AG09319 (cell line): ENCODE measurements at regions not wholly inside any gene's neighbourhood (a gene's known extent, or its start where the extent isn't known, plus 50 kb on each side); places are given as distances from the start of the nearest gene placed in this dataset.
"Not testable (repeated sequence)": the region's sequence is repeated elsewhere in the genome, so short reads cannot be mapped to it uniquely, and the experiment has no call there.

Source experiments
- DNase-seq: peaks from one replicate; pipeline ENCODE4 v3.0.0-alpha.2; 2010; ENCODE audit warnings: low read depth; ENCODE audit errors: extremely low read depth
- TF ChIP-seq, protein P1 (sequence below): IDR thresholded peaks from 2 replicates; pipeline ENCODE4 v1.5.1; 2011; ENCODE audit warnings: low read depth, mild to moderate bottlenecking, inconsistent platforms, low read length, moderate library complexity

GRCh38 chr1:232713785-232714184 is 83.9 kb upstream of the SIPA1L2 start:
- TF ChIP-seq, protein P1, sequence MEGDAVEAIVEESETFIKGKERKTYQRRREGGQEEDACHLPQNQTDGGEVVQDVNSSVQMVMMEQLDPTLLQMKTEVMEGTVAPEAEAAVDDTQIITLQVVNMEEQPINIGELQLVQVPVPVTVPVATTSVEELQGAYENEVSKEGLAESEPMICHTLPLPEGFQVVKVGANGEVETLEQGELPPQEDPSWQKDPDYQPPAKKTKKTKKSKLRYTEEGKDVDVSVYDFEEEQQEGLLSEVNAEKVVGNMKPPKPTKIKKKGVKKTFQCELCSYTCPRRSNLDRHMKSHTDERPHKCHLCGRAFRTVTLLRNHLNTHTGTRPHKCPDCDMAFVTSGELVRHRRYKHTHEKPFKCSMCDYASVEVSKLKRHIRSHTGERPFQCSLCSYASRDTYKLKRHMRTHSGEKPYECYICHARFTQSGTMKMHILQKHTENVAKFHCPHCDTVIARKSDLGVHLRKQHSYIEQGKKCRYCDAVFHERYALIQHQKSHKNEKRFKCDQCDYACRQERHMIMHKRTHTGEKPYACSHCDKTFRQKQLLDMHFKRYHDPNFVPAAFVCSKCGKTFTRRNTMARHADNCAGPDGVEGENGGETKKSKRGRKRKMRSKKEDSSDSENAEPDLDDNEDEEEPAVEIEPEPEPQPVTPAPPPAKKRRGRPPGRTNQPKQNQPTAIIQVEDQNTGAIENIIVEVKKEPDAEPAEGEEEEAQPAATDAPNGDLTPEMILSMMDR = no peak
- no peak for DNase-seq

DNA sequence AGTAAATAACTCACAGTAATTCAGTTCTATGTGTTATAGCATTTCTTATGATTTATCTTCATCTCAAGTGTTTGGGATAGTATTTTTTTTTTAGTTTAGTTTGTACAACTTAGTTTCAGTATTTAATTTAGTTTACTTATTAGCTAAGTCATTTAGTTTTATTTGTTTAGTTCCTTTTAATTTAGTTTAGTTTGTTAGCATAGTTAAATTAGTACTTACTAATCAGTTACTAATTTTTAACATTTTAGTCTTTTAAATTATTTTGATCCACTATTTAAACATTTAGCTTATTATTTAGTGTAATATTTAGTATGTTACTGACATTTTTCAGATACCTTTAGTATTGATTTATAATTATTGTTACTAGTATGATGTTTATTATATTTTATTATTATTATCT is 85.2 kb upstream of the SIPA1L2 start:
- no peak for DNase-seq
- TF ChIP-seq, protein P1 = no peak

GRCh38 chr1:232717911-232718310 is 87.3 kb upstream of the MAP10 start:
- DNase-seq = not testable (repeated sequence)

DNA sequence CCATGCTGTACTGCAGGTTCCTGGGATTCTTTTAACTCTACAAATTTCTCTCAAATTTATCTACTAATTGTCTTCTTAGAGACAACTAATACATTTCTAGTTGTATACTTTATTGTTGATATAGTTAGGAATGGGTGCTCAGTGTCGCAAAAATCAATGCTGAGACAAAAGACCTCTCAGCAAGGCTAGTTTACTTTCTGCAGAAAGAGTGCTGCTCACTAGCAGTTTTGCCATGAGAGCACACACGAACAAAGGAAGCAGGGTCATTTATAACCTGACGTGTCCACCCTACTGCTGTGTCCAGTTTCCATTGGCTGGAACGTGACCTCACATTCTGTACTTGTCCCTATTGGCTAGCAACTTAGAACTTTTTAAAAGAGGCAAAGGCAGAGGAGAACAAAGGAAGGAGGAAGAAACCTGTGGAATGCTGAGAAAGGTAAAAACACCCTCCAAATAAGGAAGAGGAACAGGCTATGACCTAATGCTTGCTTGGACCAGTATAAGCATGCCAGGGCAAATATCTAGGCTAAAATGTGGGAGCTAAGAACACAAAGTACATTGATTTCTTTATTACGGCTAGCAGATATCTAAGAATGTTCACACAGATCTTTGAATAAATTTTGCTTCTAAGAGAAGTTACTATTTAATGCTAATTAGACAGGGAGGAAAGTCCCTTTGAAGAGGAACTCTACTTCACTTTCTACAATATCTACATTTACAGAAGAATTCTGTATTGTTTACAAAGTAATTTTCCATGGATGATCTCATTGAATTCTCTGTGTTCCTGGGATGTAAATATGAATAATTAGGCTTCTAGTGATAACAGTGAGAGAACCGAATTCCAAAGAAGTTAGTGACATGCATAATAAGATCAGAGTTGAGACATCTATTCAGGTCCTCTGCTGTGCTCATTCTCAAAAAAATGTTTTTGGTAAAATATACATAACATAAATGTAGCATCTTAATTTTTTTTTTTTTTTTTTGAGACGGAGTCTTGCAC is 86.0 kb upstream of the MAP10 start:
- TF ChIP-seq, protein P1 = no peak
- no peak for DNase-seq

GRCh38 chr1:232722626-232723025 is 82.6 kb upstream of the MAP10 start:
- DNase-seq = no peak

GRCh38 chr1:232725305-232726047 is 79.7 kb upstream of the MAP10 start:
- TF ChIP-seq, protein P1 = no peak
- DNase-seq = no peak

More at GRCh38 chr1:232722626-232723025, 82.6 kb upstream of the MAP10 start:
- TF ChIP-seq, protein P1 = no peak

DNA sequence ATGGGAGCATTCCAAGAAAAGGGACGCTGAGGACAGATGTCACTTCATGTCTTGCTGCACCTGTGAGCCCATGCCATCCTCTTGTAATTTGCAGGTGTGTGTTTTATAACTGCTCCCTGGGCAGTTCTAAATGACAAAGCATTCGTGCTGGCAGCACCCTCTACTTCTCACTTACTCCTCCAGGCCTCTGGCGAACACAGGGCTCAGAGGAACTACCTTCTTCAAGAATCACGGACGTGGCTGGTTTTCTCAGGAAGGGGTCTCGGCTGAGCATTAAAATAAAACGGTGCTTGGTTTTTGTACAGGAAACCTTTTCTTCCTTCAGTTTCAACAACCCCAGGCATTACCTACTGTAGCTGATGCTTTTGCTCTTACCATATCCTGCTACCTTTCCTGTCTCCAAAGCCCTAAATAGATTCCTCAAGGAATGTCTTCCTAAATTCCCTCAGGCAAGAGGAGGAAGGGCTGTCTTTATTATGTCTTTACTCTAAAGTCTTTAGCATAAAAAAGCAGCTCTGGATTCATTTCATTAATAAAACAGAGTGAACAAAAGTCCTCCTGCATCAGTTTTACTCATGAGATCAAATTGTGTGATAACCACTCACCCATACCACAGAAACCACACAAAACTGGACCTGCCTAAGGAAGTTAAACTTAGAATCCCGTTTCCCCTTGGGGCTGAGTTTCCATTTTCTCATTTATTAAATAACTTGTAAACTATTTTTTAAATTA is 79.0 kb upstream of the MAP10 start:
- DNase-seq = no peak
- TF ChIP-seq, protein P1 = no peak
